HG02588 (cell line): ENCODE measurements at regions not wholly inside any gene's neighbourhood (a gene's known extent, or its start where the extent isn't known, plus 50 kb on each side); places are given as distances from the start of the nearest gene placed in this dataset.

Source experiments
- ATAC-seq: cut with Tn5 transposase; IDR thresholded peaks from one replicate; pipeline ENCODE4 v1.9.1; 2021; ENCODE audit warnings: mild to moderate bottlenecking, moderate library complexity; ENCODE audit not compliant: unreplicated experiment

GRCh38 chr5:69042915-69043654 lies 50.7 kb upstream of the SLC30A5 start:
- ATAC-seq: peak; percentile 95

DNA sequence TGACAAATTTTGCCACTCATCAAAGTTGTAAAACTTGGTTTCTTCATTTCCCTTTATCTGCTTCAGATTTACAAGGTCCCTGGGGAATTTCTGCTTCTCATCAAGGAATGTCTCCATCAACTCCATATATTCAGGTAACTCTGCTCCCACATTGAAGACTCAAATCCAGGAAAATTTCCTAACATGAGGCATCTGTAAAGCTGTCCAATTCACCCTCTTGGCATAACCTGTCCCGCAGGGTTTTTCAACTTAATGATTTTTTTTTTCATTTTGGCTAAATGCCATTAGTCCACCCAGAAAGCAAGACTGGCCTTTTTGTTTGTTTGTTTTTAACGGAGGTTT lies 50.2 kb upstream of the SLC30A5 start:
- no peak for ATAC-seq
